ENCODE measurements at regions not wholly inside any gene's neighbourhood (a gene's known extent, or its start where the extent isn't known, plus 50 kb on each side); places are given as distances from the start of the nearest gene placed in this dataset.
"Not testable (repeated sequence)": the region's sequence is repeated elsewhere in the genome, so short reads cannot be mapped to it uniquely, and the experiment has no call there.

GRCh38 chr10:121276822-121277221 is 321.4 kb downstream of the FGFR2 start:
- no peak overlapping the region for H3K4me2 ChIP-seq (ENCODE audit: low read length)
- no peaks in the 10 kb centered on the region for H4K20me1 ChIP-seq (ENCODE audit: insufficient read depth, low read length)
- H3K36me3 ChIP-seq (ENCODE audit: insufficient read depth, low read length) = no peaks in the 10 kb centered on the region
- H3K79me2 ChIP-seq (ENCODE audit: insufficient read depth, low read length) = no peaks in the 10 kb centered on the region
- no peaks in the 10 kb centered on the region for H3K4me1 ChIP-seq (ENCODE audit: insufficient read depth, low read length, severe bottlenecking)
- H3K4me3 ChIP-seq (ENCODE audit: low read depth, low read length, poor library complexity, severe bottlenecking) = no peak overlapping the region
- no peak overlapping the region for H3K9ac ChIP-seq (ENCODE audit: low read length)
- TF ChIP-seq EZH2 (IDR thresholded peaks at IDR 0.05; ENCODE audit: borderline replicate concordance, low read length) = no peak
- TF ChIP-seq, protein P1, sequence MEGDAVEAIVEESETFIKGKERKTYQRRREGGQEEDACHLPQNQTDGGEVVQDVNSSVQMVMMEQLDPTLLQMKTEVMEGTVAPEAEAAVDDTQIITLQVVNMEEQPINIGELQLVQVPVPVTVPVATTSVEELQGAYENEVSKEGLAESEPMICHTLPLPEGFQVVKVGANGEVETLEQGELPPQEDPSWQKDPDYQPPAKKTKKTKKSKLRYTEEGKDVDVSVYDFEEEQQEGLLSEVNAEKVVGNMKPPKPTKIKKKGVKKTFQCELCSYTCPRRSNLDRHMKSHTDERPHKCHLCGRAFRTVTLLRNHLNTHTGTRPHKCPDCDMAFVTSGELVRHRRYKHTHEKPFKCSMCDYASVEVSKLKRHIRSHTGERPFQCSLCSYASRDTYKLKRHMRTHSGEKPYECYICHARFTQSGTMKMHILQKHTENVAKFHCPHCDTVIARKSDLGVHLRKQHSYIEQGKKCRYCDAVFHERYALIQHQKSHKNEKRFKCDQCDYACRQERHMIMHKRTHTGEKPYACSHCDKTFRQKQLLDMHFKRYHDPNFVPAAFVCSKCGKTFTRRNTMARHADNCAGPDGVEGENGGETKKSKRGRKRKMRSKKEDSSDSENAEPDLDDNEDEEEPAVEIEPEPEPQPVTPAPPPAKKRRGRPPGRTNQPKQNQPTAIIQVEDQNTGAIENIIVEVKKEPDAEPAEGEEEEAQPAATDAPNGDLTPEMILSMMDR (IDR thresholded peaks at IDR 0.05; ENCODE audit: low read length) = no peak
- H2AFZ ChIP-seq (ENCODE audit: low read length) = no peak overlapping the region
- no peaks in the 10 kb centered on the region for H3K9me3 ChIP-seq (ENCODE audit: low read length)
- no peak overlapping the region for H3K27ac ChIP-seq (ENCODE audit: low read depth, low read length, poor library complexity, severe bottlenecking)
- H3K9me2 ChIP-seq (ENCODE audit: low read depth, low read length) = no peaks in the 10 kb centered on the region
- H3K27me3 ChIP-seq (ENCODE audit: insufficient read depth, low read length) = peaks cover 3% of the 10 kb centered on the region; the same call in 1 of the 2 replicates
- no peaks in the 10 kb centered on the region for H3F3A ChIP-seq (ENCODE audit: insufficient read depth, low read length)

GRCh38 chr10:121278386-121278785 is 319.9 kb downstream of the FGFR2 start:
- H3K27me3 ChIP-seq (ENCODE audit: insufficient read depth, low read length) = not testable (repeated sequence)

GRCh38 chr10:121281576-121281975 is 316.7 kb downstream of the FGFR2 start:
- Histone ChIP-seq H3K27ac (ENCODE audit: low read depth, low read length, poor library complexity, severe bottlenecking) (no peak overlapping the region), H3K9ac (ENCODE audit: low read length) (no peak overlapping the region), H3K79me2 (ENCODE audit: insufficient read depth, low read length) (no peaks in the 10 kb centered on the region), H2AFZ (ENCODE audit: low read length) (no peak overlapping the region), H3F3A (ENCODE audit: insufficient read depth, low read length) (no peaks in the 10 kb centered on the region), H3K4me2 (ENCODE audit: low read length) (no peak overlapping the region), H4K20me1 (ENCODE audit: insufficient read depth, low read length) (no peaks in the 10 kb centered on the region), H3K9me3 (ENCODE audit: low read length) (no peaks in the 10 kb centered on the region), H3K36me3 (ENCODE audit: insufficient read depth, low read length) (no peaks in the 10 kb centered on the region), H3K9me2 (ENCODE audit: low read depth, low read length) (no peaks in the 10 kb centered on the region), H3K27me3 (ENCODE audit: insufficient read depth, low read length) (no peaks in the 10 kb centered on the region), H3K4me3 (ENCODE audit: low read depth, low read length, poor library complexity, severe bottlenecking) (no peak overlapping the region), H3K4me1 (ENCODE audit: insufficient read depth, low read length, severe bottlenecking) (no peaks in the 10 kb centered on the region)
- TF ChIP-seq, protein P1 (IDR thresholded peaks at IDR 0.05; ENCODE audit: low read length) = no peak

More at GRCh38 chr10:121278386-121278785, 319.9 kb downstream of the FGFR2 start:
- not testable (repeated sequence) for H3K9me3 ChIP-seq (ENCODE audit: low read length); H4K20me1 ChIP-seq (ENCODE audit: insufficient read depth, low read length); H3K4me3 ChIP-seq (ENCODE audit: low read depth, low read length, poor library complexity, severe bottlenecking); H3K36me3 ChIP-seq (ENCODE audit: insufficient read depth, low read length); H3K4me1 ChIP-seq (ENCODE audit: insufficient read depth, low read length, severe bottlenecking); H2AFZ ChIP-seq (ENCODE audit: low read length); H3K4me2 ChIP-seq (ENCODE audit: low read length); H3K27ac ChIP-seq (ENCODE audit: low read depth, low read length, poor library complexity, severe bottlenecking); H3F3A ChIP-seq (ENCODE audit: insufficient read depth, low read length); H3K79me2 ChIP-seq (ENCODE audit: insufficient read depth, low read length); H3K9me2 ChIP-seq (ENCODE audit: low read depth, low read length); H3K9ac ChIP-seq (ENCODE audit: low read length)

- H3K4me3 ChIP-seq (ENCODE audit: low read depth, low read length, poor library complexity, severe bottlenecking) = no peak overlapping the region
- no peak overlapping the region for H2AFZ ChIP-seq (ENCODE audit: low read length)
- H3K79me2 ChIP-seq (ENCODE audit: insufficient read depth, low read length) = no peaks in the 10 kb centered on the region
- no peak overlapping the region for H3K27ac ChIP-seq (ENCODE audit: low read depth, low read length, poor library complexity, severe bottlenecking)
- H3K27me3 ChIP-seq (ENCODE audit: insufficient read depth, low read length) = no peaks in the 10 kb centered on the region
- H4K20me1 ChIP-seq (ENCODE audit: insufficient read depth, low read length) = no peaks in the 10 kb centered on the region
- H3F3A ChIP-seq (ENCODE audit: insufficient read depth, low read length) = no peaks in the 10 kb centered on the region
- no peaks in the 10 kb centered on the region for H3K4me1 ChIP-seq (ENCODE audit: insufficient read depth, low read length, severe bottlenecking)
- no peaks in the 10 kb centered on the region for H3K36me3 ChIP-seq (ENCODE audit: insufficient read depth, low read length)
- no peaks in the 10 kb centered on the region for H3K9me2 ChIP-seq (ENCODE audit: low read depth, low read length)
- no peak for TF ChIP-seq EZH2 (IDR thresholded peaks at IDR 0.05; ENCODE audit: borderline replicate concordance, low read length)
- TF ChIP-seq, protein P1 (IDR thresholded peaks at IDR 0.05; ENCODE audit: low read length) = no peak
- no peak overlapping the region for H3K9ac ChIP-seq (ENCODE audit: low read length)
- no peaks in the 10 kb centered on the region for H3K9me3 ChIP-seq (ENCODE audit: low read length)
- H3K4me2 ChIP-seq (ENCODE audit: low read length) = no peak overlapping the region
Observed at GRCh38 chr10:121282264-121282663, 316.0 kb downstream of the FGFR2 start.
